ENCODE measurements at regions not wholly inside any gene's neighbourhood (a gene's known extent, or its start where the extent isn't known, plus 50 kb on each side); places are given as distances from the start of the nearest gene placed in this dataset.

DNA sequence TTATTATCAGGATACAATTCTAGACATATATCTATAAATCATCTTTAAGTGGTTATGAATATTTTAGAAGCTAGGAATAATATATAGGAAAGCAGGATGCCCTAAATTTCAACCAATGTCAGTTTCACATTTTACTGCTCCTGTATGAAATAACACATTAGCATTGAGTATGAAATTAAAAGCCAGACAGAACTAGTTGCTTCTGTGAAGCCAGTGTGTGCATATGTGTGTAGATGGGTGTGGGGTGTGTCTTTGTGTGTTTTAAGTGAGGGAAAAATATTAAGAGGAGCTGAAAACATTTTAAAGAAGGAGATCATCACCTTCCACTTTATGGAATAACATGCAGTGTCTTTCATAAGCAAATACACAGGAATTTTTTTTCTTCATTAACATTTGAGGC is 271.4 kb upstream of the RORA start:
- TF ChIP-seq, protein P1, sequence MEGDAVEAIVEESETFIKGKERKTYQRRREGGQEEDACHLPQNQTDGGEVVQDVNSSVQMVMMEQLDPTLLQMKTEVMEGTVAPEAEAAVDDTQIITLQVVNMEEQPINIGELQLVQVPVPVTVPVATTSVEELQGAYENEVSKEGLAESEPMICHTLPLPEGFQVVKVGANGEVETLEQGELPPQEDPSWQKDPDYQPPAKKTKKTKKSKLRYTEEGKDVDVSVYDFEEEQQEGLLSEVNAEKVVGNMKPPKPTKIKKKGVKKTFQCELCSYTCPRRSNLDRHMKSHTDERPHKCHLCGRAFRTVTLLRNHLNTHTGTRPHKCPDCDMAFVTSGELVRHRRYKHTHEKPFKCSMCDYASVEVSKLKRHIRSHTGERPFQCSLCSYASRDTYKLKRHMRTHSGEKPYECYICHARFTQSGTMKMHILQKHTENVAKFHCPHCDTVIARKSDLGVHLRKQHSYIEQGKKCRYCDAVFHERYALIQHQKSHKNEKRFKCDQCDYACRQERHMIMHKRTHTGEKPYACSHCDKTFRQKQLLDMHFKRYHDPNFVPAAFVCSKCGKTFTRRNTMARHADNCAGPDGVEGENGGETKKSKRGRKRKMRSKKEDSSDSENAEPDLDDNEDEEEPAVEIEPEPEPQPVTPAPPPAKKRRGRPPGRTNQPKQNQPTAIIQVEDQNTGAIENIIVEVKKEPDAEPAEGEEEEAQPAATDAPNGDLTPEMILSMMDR (IDR thresholded peaks at IDR 0.05), result no peak
- no peak for TF ChIP-seq POLR2A (IDR thresholded peaks at IDR 0.05)
- Histone ChIP-seq H3K4me3 (no peak overlapping the region), H3K9me3 (no peaks in the 10 kb centered on the region), H3K27me3 (no peaks in the 10 kb centered on the region), H3K27ac (no peak overlapping the region), H3K36me3 (replicated peaks in 1 of 2; ENCODE audit: insufficient read depth in 1 of 2, low read depth in 2 of 2) (no peaks in the 10 kb centered on the region), H3K4me1 (no peaks in the 10 kb centered on the region)
- intact Hi-C loops (cut with DNase I), result no loop called here
- no peak for ATAC-seq
- DNase-seq, result no peak

DNA sequence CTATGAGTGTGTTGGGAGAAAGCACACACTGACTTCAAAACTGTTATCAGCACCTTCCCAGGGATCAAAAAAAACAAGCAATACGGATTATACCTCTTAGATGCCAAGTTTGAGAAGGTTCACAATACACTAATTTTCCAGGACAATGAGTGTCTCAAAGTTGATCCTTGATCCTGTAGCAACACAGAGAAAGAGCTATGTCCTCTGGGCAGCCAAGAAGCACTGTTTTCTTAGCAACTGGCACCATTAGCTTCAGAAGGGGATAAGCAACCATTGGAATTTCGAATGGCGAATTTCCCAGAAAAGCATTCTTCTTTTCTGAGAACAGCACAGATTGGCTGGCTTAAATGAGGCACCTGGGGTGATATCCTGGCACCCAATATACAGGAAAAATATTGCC is 270.3 kb upstream of the RORA start:
- DNase-seq (no peak), ATAC-seq (no peak)
- no peaks in the 10 kb centered on the region for H3K9me3 ChIP-seq
- intact Hi-C loops (cut with DNase I), result no loop called here
- H3K36me3 ChIP-seq (replicated peaks in 1 of 2; ENCODE audit: insufficient read depth in 1 of 2, low read depth in 2 of 2), result no peaks in the 10 kb centered on the region
- no peaks in the 10 kb centered on the region for H3K27me3 ChIP-seq
- no peak overlapping the region for H3K27ac ChIP-seq
- WGBS, 2 donors, result 65 to 67% methylated on average over 3 of the region's 3 CpGs
- H3K4me3 ChIP-seq, result no peak overlapping the region
- H3K4me1 ChIP-seq, result no peaks in the 10 kb centered on the region
- TF ChIP-seq, protein P1 (IDR thresholded peaks at IDR 0.05), result no peak
- TF ChIP-seq POLR2A (IDR thresholded peaks at IDR 0.05), result no peak

DNA sequence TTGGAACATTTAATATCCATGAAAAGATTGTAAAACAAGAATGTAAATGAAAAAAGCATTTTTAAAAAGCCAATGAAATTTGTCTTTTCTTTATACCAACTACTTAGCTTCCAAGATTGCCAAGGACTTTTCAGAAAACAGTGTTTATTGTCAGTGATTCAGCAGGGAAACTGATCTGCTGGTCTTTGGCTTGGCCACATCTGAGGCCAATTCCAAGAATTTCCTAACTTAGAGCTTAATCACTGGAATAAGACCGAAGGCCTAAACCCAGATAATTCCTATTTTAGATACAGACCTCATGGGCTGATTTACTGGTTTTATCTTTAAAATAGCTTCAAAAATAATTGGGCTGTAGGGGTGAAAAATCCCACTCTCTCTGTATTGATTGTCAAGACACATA is 260.5 kb upstream of the RORA start:
- Histone ChIP-seq H3K27me3 (no peaks in the 10 kb centered on the region), H3K4me1 (no peaks in the 10 kb centered on the region), H3K27ac (no peak overlapping the region), H3K9me3 (no peaks in the 10 kb centered on the region), H3K4me3 (no peak overlapping the region), H3K36me3 (replicated peaks in 1 of 2; ENCODE audit: insufficient read depth in 1 of 2, low read depth in 2 of 2) (no peaks in the 10 kb centered on the region)
- no peak for TF ChIP-seq POLR2A (IDR thresholded peaks at IDR 0.05)
- TF ChIP-seq, protein P1 (IDR thresholded peaks at IDR 0.05), result no peak
- intact Hi-C loops (cut with DNase I), result no loop called here
- DNase-seq (no peak), ATAC-seq (no peak)
- WGBS, 2 donors, result 62 to 83% methylated on average over 1 of the region's 1 CpG

DNA sequence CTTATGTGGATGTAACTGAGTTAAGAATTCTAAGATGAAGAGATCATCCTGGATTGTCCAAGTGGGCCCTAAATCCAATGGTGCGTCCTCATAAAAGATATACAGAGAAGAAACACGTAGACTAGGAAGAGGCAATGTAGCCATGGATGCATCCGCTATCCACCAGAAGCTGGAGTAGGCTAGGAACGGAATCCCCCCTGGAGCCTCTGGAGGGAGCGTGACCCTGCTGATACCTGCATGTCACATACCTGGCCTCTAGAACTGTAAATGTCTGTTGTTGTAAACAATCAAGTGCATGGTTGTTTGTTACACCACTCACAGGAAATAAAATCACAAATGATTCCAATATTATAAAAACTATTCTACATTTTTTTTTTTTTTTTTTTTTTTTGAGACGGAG is 254.5 kb upstream of the RORA start:
- ATAC-seq (no peak), DNase-seq (no peak)
- Histone ChIP-seq H3K9me3 (no peaks in the 10 kb centered on the region), H3K4me1 (peaks cover 11% of the 10 kb centered on the region), H3K27ac (no peak overlapping the region), H3K36me3 (replicated peaks in 1 of 2; ENCODE audit: insufficient read depth in 1 of 2, low read depth in 2 of 2) (no peaks in the 10 kb centered on the region), H3K27me3 (no peaks in the 10 kb centered on the region), H3K4me3 (no peak overlapping the region)
- TF ChIP-seq POLR2A (IDR thresholded peaks at IDR 0.05), result no peak
- TF ChIP-seq, protein P1 (IDR thresholded peaks at IDR 0.05), result no peak
- 96 to 98% methylated on average over 6 of the region's 6 CpGs for WGBS, 2 donors
- intact Hi-C loops (cut with DNase I), result no loop called here

DNA sequence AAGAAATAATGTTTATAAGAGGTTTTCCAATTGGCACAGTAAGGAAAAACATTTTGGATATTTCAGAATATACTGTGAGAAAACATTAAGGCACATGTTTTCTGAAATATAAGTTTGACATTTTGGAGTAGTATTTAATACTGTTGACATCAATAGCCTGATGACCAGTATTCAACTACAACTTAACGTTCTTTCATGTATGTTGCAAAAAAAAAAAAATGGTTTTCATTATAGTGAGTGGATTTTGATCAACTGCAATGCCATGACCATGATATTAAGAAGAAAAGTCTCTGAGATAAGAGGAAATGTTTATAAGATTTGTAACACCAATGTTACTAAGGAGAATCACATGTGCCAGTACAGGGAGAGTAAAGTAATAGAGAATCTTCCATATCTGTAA is 252.8 kb upstream of the RORA start:
- no peak overlapping the region for H3K4me3 ChIP-seq
- no peaks in the 10 kb centered on the region for H3K9me3 ChIP-seq
- H3K36me3 ChIP-seq (replicated peaks in 1 of 2; ENCODE audit: insufficient read depth in 1 of 2, low read depth in 2 of 2), result no peaks in the 10 kb centered on the region
- peaks cover 11% of the 10 kb centered on the region for H3K4me1 ChIP-seq
- no peaks in the 10 kb centered on the region for H3K27me3 ChIP-seq
- no peak for ATAC-seq
- intact Hi-C loops (cut with DNase I), result no loop called here
- no peak overlapping the region for H3K27ac ChIP-seq
- TF ChIP-seq POLR2A (IDR thresholded peaks at IDR 0.05), result no peak
- TF ChIP-seq, protein P1 (IDR thresholded peaks at IDR 0.05), result no peak
- DNase-seq, result no peak
- WGBS, 2 donors, result 92 to 93% methylated on average over 1 of the region's 1 CpG

Measured in body of pancreas (tissue), 4 donors.